ENCODE measurements at regions not wholly inside any gene's neighbourhood (a gene's known extent, or its start where the extent isn't known, plus 50 kb on each side); places are given as distances from the start of the nearest gene placed in this dataset.

- no peak for TF ChIP-seq EP300 (IDR thresholded peaks at IDR 0.05; ENCODE audit: borderline replicate concordance in 1 of 2, low read depth in 1 of 2, low read length in 1 of 2)
Observed at GRCh38 chr2:167749660-167750059, 497.7 kb downstream of the STK39 start (continued).

DNA sequence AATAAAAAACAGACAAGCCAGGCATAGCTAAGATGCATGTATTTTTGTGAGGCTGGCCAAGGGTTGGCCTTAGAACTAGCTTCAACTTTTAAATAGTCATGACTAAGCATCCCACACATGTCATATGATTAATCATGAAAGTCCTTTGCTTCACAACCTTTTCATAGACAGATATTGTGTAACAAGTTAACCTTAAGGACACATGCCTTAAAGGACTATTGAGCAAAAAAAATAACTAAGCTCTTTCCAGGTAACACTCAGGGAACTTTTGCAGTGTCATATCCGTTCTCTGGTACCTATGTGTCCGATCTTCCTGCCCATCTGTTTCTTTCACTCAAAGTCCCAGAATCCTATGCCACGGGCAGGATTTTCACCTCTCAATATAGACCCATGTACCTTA, 498.4 kb downstream of the STK39 start:
- POLR2A ChIA-PET = no interaction called here
- no peaks in the 10 kb centered on the region for H3F3A ChIP-seq (replicated peaks; ENCODE audit: insufficient read depth)
- 0 out of 2 replicates have a peak, but pooled peaks cover 4% of the 10 kb centered on the region for H3K9me2 ChIP-seq
- no peak overlapping the region for H3K4me2 ChIP-seq
- CTCF ChIA-PET = interaction anchor here (1.8 kb wide), 1 partner anchor 370 kb away, joined by 4 read pairs; no protein-coding TSS in a partner anchor
- no peaks in the 10 kb centered on the region for H3K27me3 ChIP-seq (ENCODE audit: insufficient read depth)
- H4K20me1 ChIP-seq (ENCODE audit: insufficient read depth) = no peaks in the 10 kb centered on the region
- H3K27ac ChIP-seq (ENCODE audit: low read depth in 2 of 2, low read length in 1 of 2) = no peak overlapping the region
- H3K4me3 ChIP-seq (ENCODE audit: low read depth in 2 of 2, low read length in 1 of 2) = no peak overlapping the region
- 63% methylated on average over 3 of the region's 3 CpGs for WGBS (ENCODE audit: low lambda C conversion rate)
- H3K36me3 ChIP-seq (replicated peaks in 1 of 2; ENCODE audit: control insufficient read depth in 1 of 2, insufficient read depth in 2 of 2, low read length in 1 of 2) = no peaks in the 10 kb centered on the region
- H3K9ac ChIP-seq = no peak overlapping the region
- H2AFZ ChIP-seq (ENCODE audit: low read depth) = no peak overlapping the region
- H3K79me2 ChIP-seq (ENCODE audit: insufficient read depth) = no peaks in the 10 kb centered on the region
- H3K4me1 ChIP-seq (ENCODE audit: control insufficient read depth in 1 of 2, insufficient read depth in 2 of 2, low read depth in 1 of 2, low read length in 1 of 2) = peaks cover 0 to 2% of the 10 kb centered on the region in 2 experiments; a peak in 1 of 4 replicates
- no peak for DNase-seq
- TF ChIP-seq GABPA (IDR thresholded peaks at IDR 0.05; ENCODE audit: low read depth) (no peak), NRF1 (IDR thresholded peaks at IDR 0.05; ENCODE audit: low read depth, low read length) (no peak)
- no peaks in the 10 kb centered on the region for H3K9me3 ChIP-seq

GRCh38 chr2:167748536-167748935, 498.9 kb downstream of the STK39 start:
- Histone ChIP-seq H4K20me1 (ENCODE audit: insufficient read depth) (no peaks in the 10 kb centered on the region), H3K9me3 (no peaks in the 10 kb centered on the region), H3K36me3 (replicated peaks in 1 of 2; ENCODE audit: control insufficient read depth in 1 of 2, insufficient read depth in 2 of 2, low read length in 1 of 2) (no peaks in the 10 kb centered on the region), H3K27ac (ENCODE audit: low read depth in 2 of 2, low read length in 1 of 2) (no peak overlapping the region), H3K4me3 (ENCODE audit: low read depth in 2 of 2, low read length in 1 of 2) (no peak overlapping the region), H3K9ac (no peak overlapping the region), H3K27me3 (ENCODE audit: insufficient read depth) (no peaks in the 10 kb centered on the region), H3K79me2 (ENCODE audit: insufficient read depth) (no peaks in the 10 kb centered on the region), H3K4me1 (ENCODE audit: control insufficient read depth in 1 of 2, insufficient read depth in 2 of 2, low read depth in 1 of 2, low read length in 1 of 2) (peaks cover 0 to 2% of the 10 kb centered on the region in 2 experiments; a peak in 1 of 4 replicates), H3K4me2 (no peak overlapping the region), H3K9me2 (0 out of 2 replicates have a peak, but pooled peaks cover 4% of the 10 kb centered on the region), H2AFZ (ENCODE audit: low read depth) (no peak overlapping the region), H3F3A (replicated peaks; ENCODE audit: insufficient read depth) (no peaks in the 10 kb centered on the region)
- ChIA-PET CTCF (interaction anchor here (1.8 kb wide), 1 partner anchor 371 kb away, joined by 4 read pairs; no protein-coding TSS in a partner anchor), POLR2A (no interaction called here)
- no peak for DNase-seq
- WGBS (ENCODE audit: low lambda C conversion rate) = 52% methylated on average over 1 of the region's 1 CpG
- TF ChIP-seq NFIC (IDR thresholded peaks at IDR 0.05; ENCODE audit: borderline replicate concordance) = no peak
- TF ChIP-seq CTCF (IDR thresholded peaks at IDR 0.05) = no peak
- TF ChIP-seq MXI1 (IDR thresholded peaks at IDR 0.05; ENCODE audit: low read depth, low read length) = no peak
- TF ChIP-seq, protein P1, sequence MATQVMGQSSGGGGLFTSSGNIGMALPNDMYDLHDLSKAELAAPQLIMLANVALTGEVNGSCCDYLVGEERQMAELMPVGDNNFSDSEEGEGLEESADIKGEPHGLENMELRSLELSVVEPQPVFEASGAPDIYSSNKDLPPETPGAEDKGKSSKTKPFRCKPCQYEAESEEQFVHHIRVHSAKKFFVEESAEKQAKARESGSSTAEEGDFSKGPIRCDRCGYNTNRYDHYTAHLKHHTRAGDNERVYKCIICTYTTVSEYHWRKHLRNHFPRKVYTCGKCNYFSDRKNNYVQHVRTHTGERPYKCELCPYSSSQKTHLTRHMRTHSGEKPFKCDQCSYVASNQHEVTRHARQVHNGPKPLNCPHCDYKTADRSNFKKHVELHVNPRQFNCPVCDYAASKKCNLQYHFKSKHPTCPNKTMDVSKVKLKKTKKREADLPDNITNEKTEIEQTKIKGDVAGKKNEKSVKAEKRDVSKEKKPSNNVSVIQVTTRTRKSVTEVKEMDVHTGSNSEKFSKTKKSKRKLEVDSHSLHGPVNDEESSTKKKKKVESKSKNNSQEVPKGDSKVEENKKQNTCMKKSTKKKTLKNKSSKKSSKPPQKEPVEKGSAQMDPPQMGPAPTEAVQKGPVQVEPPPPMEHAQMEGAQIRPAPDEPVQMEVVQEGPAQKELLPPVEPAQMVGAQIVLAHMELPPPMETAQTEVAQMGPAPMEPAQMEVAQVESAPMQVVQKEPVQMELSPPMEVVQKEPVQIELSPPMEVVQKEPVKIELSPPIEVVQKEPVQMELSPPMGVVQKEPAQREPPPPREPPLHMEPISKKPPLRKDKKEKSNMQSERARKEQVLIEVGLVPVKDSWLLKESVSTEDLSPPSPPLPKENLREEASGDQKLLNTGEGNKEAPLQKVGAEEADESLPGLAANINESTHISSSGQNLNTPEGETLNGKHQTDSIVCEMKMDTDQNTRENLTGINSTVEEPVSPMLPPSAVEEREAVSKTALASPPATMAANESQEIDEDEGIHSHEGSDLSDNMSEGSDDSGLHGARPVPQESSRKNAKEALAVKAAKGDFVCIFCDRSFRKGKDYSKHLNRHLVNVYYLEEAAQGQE (IDR thresholded peaks at IDR 0.05; ENCODE audit: low read depth, low read length) = no peak
- TF ChIP-seq ZBTB33 (IDR thresholded peaks at IDR 0.05; ENCODE audit: borderline replicate concordance, low read depth) = no peak
- TF ChIP-seq, protein P2, sequence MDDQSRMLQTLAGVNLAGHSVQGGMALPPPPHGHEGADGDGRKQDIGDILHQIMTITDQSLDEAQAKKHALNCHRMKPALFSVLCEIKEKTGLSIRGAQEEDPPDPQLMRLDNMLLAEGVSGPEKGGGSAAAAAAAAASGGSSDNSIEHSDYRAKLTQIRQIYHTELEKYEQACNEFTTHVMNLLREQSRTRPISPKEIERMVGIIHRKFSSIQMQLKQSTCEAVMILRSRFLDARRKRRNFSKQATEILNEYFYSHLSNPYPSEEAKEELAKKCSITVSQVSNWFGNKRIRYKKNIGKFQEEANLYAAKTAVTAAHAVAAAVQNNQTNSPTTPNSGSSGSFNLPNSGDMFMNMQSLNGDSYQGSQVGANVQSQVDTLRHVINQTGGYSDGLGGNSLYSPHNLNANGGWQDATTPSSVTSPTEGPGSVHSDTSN (IDR thresholded peaks at IDR 0.05) = no peak
- TF ChIP-seq POLR2AphosphoS5 (IDR thresholded peaks at IDR 0.05; ENCODE audit: low read depth, low read length) = no peak
- no peak for TF ChIP-seq SMC3 (IDR thresholded peaks at IDR 0.05; ENCODE audit: low read depth, low read length)
- TF ChIP-seq RCOR1 (IDR thresholded peaks at IDR 0.05; ENCODE audit: low read length) = no peak
- no peak for TF ChIP-seq FOSL2 (IDR thresholded peaks at IDR 0.05; ENCODE audit: borderline replicate concordance, low read depth)
- TF ChIP-seq, protein P3, sequence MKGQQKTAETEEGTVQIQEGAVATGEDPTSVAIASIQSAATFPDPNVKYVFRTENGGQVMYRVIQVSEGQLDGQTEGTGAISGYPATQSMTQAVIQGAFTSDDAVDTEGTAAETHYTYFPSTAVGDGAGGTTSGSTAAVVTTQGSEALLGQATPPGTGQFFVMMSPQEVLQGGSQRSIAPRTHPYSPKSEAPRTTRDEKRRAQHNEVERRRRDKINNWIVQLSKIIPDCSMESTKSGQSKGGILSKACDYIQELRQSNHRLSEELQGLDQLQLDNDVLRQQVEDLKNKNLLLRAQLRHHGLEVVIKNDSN (IDR thresholded peaks at IDR 0.05; ENCODE audit: borderline replicate concordance, low read depth) = no peak
- no peak for TF ChIP-seq RAD21 (IDR thresholded peaks at IDR 0.05; ENCODE audit: low read length)
- TF ChIP-seq GABPA (IDR thresholded peaks at IDR 0.05; ENCODE audit: low read depth) = no peak
- no peak for TF ChIP-seq ELF1 (IDR thresholded peaks at IDR 0.05)
- no peak for TF ChIP-seq MEF2A (IDR thresholded peaks at IDR 0.05; ENCODE audit: borderline replicate concordance, low read depth)

Data from SK-N-SH (cell line).